ENCODE measurements at regions not wholly inside any gene's neighbourhood (a gene's known extent, or its start where the extent isn't known, plus 50 kb on each side); places are given as distances from the start of the nearest gene placed in this dataset.
"Not testable (repeated sequence)": the region's sequence is repeated elsewhere in the genome, so short reads cannot be mapped to it uniquely, and the experiment has no call there.

- TF ChIP-seq POLR2A (IDR thresholded peaks at IDR 0.05; ENCODE audit: low read depth, low read length); TAF1 (IDR thresholded peaks at IDR 0.05; ENCODE audit: borderline replicate concordance, low read depth, low read length); POLR2AphosphoS5 (IDR thresholded peaks at IDR 0.05; ENCODE audit: low read depth, low read length): not testable (repeated sequence)
These were observed 180.4 kb downstream of the ADRA2C start for GRCh38 chr4:3946553-3946952.

Data from GM12892 (cell line).